ENCODE measurements at regions not wholly inside any gene's neighbourhood (a gene's known extent, or its start where the extent isn't known, plus 50 kb on each side); places are given as distances from the start of the nearest gene placed in this dataset.

DNA sequence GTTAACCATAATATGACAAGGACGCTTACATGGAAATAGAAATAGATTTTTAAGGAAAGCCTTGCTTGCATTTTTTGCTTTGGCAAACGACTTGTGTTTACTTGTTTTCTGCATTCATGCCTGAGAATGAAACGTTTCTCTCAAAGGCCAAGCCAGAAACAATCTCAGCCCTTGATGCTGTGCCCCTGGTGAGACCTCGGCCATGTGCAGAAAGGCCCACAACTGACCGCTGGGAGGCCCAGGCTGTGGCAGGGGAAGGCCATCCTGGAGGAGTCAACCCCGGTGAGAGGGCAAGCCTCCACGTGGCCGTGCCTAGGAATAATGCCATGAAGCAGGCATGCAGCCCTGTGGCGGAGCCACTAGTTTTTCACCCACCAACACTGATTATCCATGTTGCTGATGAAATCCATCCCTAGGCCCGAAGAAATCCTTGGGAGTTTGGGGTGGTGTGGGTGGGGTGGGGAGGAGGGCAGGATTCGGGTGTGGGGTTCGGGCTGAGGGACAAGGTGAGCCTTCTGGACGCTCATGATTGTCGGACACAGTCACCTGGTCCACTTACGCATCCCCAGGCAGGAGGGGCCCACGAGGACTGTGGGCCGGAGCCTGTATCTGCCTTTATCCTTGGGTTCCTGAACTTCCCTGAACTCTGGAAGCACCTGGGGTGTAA is 107.6 kb upstream of the APCDD1 start:
- no peak overlapping the region for H3K27ac ChIP-seq (replicated peaks)
- H3K4me3 ChIP-seq (replicated peaks; ENCODE audit: insufficient read depth, low read length), result no peak overlapping the region
- no peak for DNase-seq (ENCODE audit: low read depth in 1 of 2, low spot score in 1 of 2)
- no peaks in the 10 kb centered on the region for H3K27me3 ChIP-seq (ENCODE audit: insufficient read depth, poor library complexity, severe bottlenecking)
- TF ChIP-seq SPI1 (IDR thresholded peaks at IDR 0.05; ENCODE audit: borderline replicate concordance, low read depth), result no peak
- TF ChIP-seq GABPA (IDR thresholded peaks at IDR 0.05; ENCODE audit: low read depth), result no peak
- TF ChIP-seq POLR2AphosphoS5 (IDR thresholded peaks at IDR 0.05; ENCODE audit: low read depth), result no peak
- TF ChIP-seq REST (IDR thresholded peaks at IDR 0.05; ENCODE audit: insufficient replicate concordance, low read depth), result no peak
- TF ChIP-seq CTCF (IDR thresholded peaks at IDR 0.05; ENCODE audit: insufficient read depth, low read length), result no peak

- Histone ChIP-seq H3K4me3 (replicated peaks; ENCODE audit: insufficient read depth, low read length) (no peak overlapping the region), H3K27me3 (ENCODE audit: insufficient read depth, poor library complexity, severe bottlenecking) (no peaks in the 10 kb centered on the region), H3K27ac (replicated peaks) (no peak overlapping the region)
- TF ChIP-seq SPI1 (IDR thresholded peaks at IDR 0.05; ENCODE audit: borderline replicate concordance, low read depth) (no peak), GABPA (IDR thresholded peaks at IDR 0.05; ENCODE audit: low read depth) (no peak), REST (IDR thresholded peaks at IDR 0.05; ENCODE audit: insufficient replicate concordance, low read depth) (no peak), CTCF (IDR thresholded peaks at IDR 0.05; ENCODE audit: insufficient read depth, low read length) (no peak), POLR2AphosphoS5 (IDR thresholded peaks at IDR 0.05; ENCODE audit: low read depth) (no peak)
- no peak for DNase-seq (ENCODE audit: low read depth in 1 of 2, low spot score in 1 of 2)
Measured at GRCh38 chr18:10349561-10349960, 104.9 kb upstream of the APCDD1 start.

- TF ChIP-seq SPI1 (IDR thresholded peaks at IDR 0.05; ENCODE audit: borderline replicate concordance, low read depth) (no peak), POLR2AphosphoS5 (IDR thresholded peaks at IDR 0.05; ENCODE audit: low read depth) (no peak), REST (IDR thresholded peaks at IDR 0.05; ENCODE audit: insufficient replicate concordance, low read depth) (no peak), GABPA (IDR thresholded peaks at IDR 0.05; ENCODE audit: low read depth) (no peak), CTCF (IDR thresholded peaks at IDR 0.05; ENCODE audit: insufficient read depth, low read length) (no peak)
- no peaks in the 10 kb centered on the region for H3K27me3 ChIP-seq (ENCODE audit: insufficient read depth, poor library complexity, severe bottlenecking)
- no peak overlapping the region for H3K27ac ChIP-seq (replicated peaks)
- no peak for DNase-seq (ENCODE audit: low read depth in 1 of 2, low spot score in 1 of 2)
- no peak overlapping the region for H3K4me3 ChIP-seq (replicated peaks; ENCODE audit: insufficient read depth, low read length)
Measured at GRCh38 chr18:10350661-10351060, 103.8 kb upstream of the APCDD1 start.

Data from HL-60 (cell line).